Liver (tissue), 8 donors: ENCODE measurements at regions not wholly inside any gene's neighbourhood (a gene's known extent, or its start where the extent isn't known, plus 50 kb on each side); places are given as distances from the start of the nearest gene placed in this dataset.

Source experiments
- DNase-seq: peaks from one replicate; pipeline ENCODE4 v3.0.0-alpha.2; 2017; ENCODE audit warnings: low spot score
- H3K27ac ChIP-seq, 2 donors: one replicate each; pipeline ENCODE4 v1.7.0; 2013; ENCODE audit warnings: inconsistent platforms in 2 of 2, low read length in 2 of 2, control low read depth in 1 of 2, low read depth in 1 of 2, mild to moderate bottlenecking in 1 of 2
- H3K27me3 ChIP-seq, 4 donors: one replicate each; pipeline versions ENCODE4 v1.6.1 to v1.7.0; 2013; ENCODE audit warnings: low read length in 3 of 4, inconsistent platforms in 1 of 4, mild to moderate bottlenecking in 1 of 4, moderate library complexity in 1 of 4; ENCODE audit not compliant: control insufficient read depth in 4 of 4, insufficient read depth in 4 of 4
- H3K36me3 ChIP-seq, 4 donors: one replicate each; pipeline versions ENCODE4 v1.6.1 to v1.7.0; 2013; ENCODE audit warnings: low read length in 3 of 4, mild to moderate bottlenecking in 3 of 4, low read depth in 1 of 4, moderate library complexity in 1 of 4; ENCODE audit not compliant: control insufficient read depth in 4 of 4, insufficient read depth in 3 of 4
- H3K4me1 ChIP-seq, 4 donors: one replicate each; pipeline versions ENCODE4 v1.6.1 to v1.7.0; 2013; ENCODE audit warnings: low read length in 3 of 4, mild to moderate bottlenecking in 3 of 4, moderate library complexity in 1 of 4; ENCODE audit not compliant: control insufficient read depth in 4 of 4, insufficient read depth in 4 of 4
- H3K4me3 ChIP-seq, 3 donors: one replicate each; pipeline versions ENCODE4 v1.6.1 to v1.7.0; 2013; ENCODE audit warnings: low read length in 3 of 3, control low read depth in 1 of 3, low read depth in 1 of 3, mild to moderate bottlenecking in 1 of 3
- H3K9ac ChIP-seq, 2 donors: one replicate each; pipeline ENCODE4 v1.7.0; 2013; ENCODE audit warnings: low read length in 2 of 2, mild to moderate bottlenecking in 2 of 2, moderate library complexity in 2 of 2, control low read depth in 1 of 2, low read depth in 1 of 2
- H3K9me3 ChIP-seq, 4 donors: one replicate each; pipeline versions ENCODE4 v1.6.1 to v1.7.0; 2013; ENCODE audit warnings: low read length in 3 of 4; ENCODE audit not compliant: control insufficient read depth in 4 of 4
- EGR1 ChIP-seq, 2 donors: IDR thresholded peaks; 2 replicates each; pipeline ENCODE4 v1.6.1; 2016 to 2018; ENCODE audit warnings: antibody characterized with exemption in 2 of 2, low read depth in 2 of 2
- FOXA1 ChIP-seq: IDR thresholded peaks from 2 replicates; pipeline ENCODE4 v1.6.1; 2016; ENCODE audit warnings: antibody characterized with exemption
- FOXA2 ChIP-seq: IDR thresholded peaks from 2 replicates; pipeline ENCODE4 v1.6.1; 2016; ENCODE audit warnings: antibody characterized with exemption
- GABPA ChIP-seq, 2 donors: IDR thresholded peaks in 1 of 2; conservative IDR thresholded peaks in 1 of 2; 2 replicates each; pipeline ENCODE4 v1.6.1; 2016; ENCODE audit warnings: antibody characterized with exemption in 2 of 2, mild to moderate bottlenecking in 1 of 2, moderate library complexity in 1 of 2
- HNF4A ChIP-seq, 2 donors: conservative IDR thresholded peaks; 2 replicates each; pipeline ENCODE4 v1.6.1; 2016; ENCODE audit warnings: antibody characterized with exemption in 2 of 2, mild to moderate bottlenecking in 2 of 2
- HNF4G ChIP-seq: IDR thresholded peaks from 2 replicates; pipeline ENCODE4 v1.6.1; 2016; ENCODE audit warnings: antibody characterized with exemption
- JUND ChIP-seq, 2 donors: IDR thresholded peaks; 2 replicates each; pipeline ENCODE4 v1.6.1; 2016; ENCODE audit warnings: antibody characterized with exemption in 2 of 2
- NR2F2 ChIP-seq: IDR thresholded peaks from 2 replicates; pipeline ENCODE4 v1.6.1; 2016; ENCODE audit warnings: antibody characterized with exemption
- RAD21 ChIP-seq, 2 donors: IDR thresholded peaks; 2 replicates each; pipeline ENCODE4 v1.6.1; 2016; ENCODE audit warnings: antibody characterized with exemption in 2 of 2, mild to moderate bottlenecking in 2 of 2
- RXRA ChIP-seq, 2 donors: IDR thresholded peaks; 2 replicates each; pipeline ENCODE4 v1.6.1; 2017 to 2018; ENCODE audit warnings: antibody characterized with exemption in 2 of 2, mild to moderate bottlenecking in 1 of 2
- SP1 ChIP-seq: IDR thresholded peaks from 2 replicates; pipeline ENCODE4 v1.6.1; 2018; ENCODE audit warnings: antibody characterized with exemption, mild to moderate bottlenecking
- TAF1 ChIP-seq: conservative IDR thresholded peaks from 2 replicates; pipeline ENCODE4 v1.6.1; 2016; ENCODE audit warnings: antibody characterized with exemption, mild to moderate bottlenecking
- YY1 ChIP-seq: IDR thresholded peaks from 2 replicates; pipeline ENCODE4 v1.6.1; 2016; ENCODE audit warnings: antibody characterized with exemption, mild to moderate bottlenecking
- WGBS: extraction: QIAGEN DNeasy Blood & Tissue Kit; methylation state at CpG from one replicate; pipeline ENCODE4 v1.1.7; 2013; 5-methylcytosine and 5-hydroxymethylcytosine counted together
- TF ChIP-seq, protein P1 (sequence below): IDR thresholded peaks from 2 replicates; pipeline ENCODE4 v1.6.1; 2016; ENCODE audit warnings: antibody characterized with exemption, mild to moderate bottlenecking
- TF ChIP-seq, protein P2 (sequence below): fragments of 150-350 bp; IDR thresholded peaks from 2 replicates; pipeline ENCODE4 v1.5.1; 2017; ENCODE audit warnings: improper control_type of control experiment, low read depth, low read length; ENCODE audit not compliant: missing input control
- TF ChIP-seq, protein P3 (sequence below): IDR thresholded peaks from 2 replicates; pipeline ENCODE4 v1.6.1; 2016; ENCODE audit warnings: antibody characterized with exemption
- TF ChIP-seq, protein P4 (sequence below): IDR thresholded peaks from 2 replicates; pipeline ENCODE4 v1.6.1; 2016; ENCODE audit warnings: antibody characterized with exemption
- TF ChIP-seq, protein P5 (sequence below): IDR thresholded peaks from 2 replicates; pipeline ENCODE4 v1.6.1; 2016; ENCODE audit warnings: antibody characterized with exemption
- donor health status: healthy.
- donor health status: healthy.
- donor health status: healthy.
- donor health status: healthy.
- donor health status: healthy.

DNA sequence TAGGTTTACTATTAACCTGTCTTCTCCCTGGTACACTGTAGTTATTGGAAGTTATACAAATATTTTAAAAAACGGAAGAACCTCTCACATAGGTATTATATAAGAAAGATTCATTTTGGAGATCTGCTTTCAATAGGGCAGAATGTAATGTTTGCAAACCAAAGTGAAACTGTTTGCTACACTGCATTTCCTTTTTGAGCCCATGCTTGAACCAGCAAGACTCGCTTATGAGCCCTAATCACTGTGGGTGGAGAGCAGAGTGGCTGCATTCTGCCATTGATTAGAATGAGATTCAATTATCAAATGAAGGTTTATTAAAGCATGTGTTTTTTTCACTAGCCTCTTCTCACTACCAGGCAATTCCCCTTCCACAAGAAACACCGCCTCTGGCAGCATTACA lies 589.7 kb downstream of the CDH11 start:
- Histone ChIP-seq H3K27me3 (no peaks in the 10 kb centered on the region), H3K4me1 (no peaks in the 10 kb centered on the region), H3K9ac (no peak overlapping the region), H3K36me3 (no peaks in the 10 kb centered on the region), H3K9me3 (peaks cover 0 to 2% (median 0%) of the 10 kb centered on the region in 4 donors), H3K4me3 (no peak overlapping the region), H3K27ac (no peak overlapping the region)
- TF ChIP-seq EGR1 (IDR thresholded peaks at IDR 0.05; ENCODE audit: low read depth in 2 of 2): no peak
- no peak for TF ChIP-seq TAF1
- no peak for TF ChIP-seq JUND (IDR thresholded peaks at IDR 0.05)
- TF ChIP-seq, protein P1, sequence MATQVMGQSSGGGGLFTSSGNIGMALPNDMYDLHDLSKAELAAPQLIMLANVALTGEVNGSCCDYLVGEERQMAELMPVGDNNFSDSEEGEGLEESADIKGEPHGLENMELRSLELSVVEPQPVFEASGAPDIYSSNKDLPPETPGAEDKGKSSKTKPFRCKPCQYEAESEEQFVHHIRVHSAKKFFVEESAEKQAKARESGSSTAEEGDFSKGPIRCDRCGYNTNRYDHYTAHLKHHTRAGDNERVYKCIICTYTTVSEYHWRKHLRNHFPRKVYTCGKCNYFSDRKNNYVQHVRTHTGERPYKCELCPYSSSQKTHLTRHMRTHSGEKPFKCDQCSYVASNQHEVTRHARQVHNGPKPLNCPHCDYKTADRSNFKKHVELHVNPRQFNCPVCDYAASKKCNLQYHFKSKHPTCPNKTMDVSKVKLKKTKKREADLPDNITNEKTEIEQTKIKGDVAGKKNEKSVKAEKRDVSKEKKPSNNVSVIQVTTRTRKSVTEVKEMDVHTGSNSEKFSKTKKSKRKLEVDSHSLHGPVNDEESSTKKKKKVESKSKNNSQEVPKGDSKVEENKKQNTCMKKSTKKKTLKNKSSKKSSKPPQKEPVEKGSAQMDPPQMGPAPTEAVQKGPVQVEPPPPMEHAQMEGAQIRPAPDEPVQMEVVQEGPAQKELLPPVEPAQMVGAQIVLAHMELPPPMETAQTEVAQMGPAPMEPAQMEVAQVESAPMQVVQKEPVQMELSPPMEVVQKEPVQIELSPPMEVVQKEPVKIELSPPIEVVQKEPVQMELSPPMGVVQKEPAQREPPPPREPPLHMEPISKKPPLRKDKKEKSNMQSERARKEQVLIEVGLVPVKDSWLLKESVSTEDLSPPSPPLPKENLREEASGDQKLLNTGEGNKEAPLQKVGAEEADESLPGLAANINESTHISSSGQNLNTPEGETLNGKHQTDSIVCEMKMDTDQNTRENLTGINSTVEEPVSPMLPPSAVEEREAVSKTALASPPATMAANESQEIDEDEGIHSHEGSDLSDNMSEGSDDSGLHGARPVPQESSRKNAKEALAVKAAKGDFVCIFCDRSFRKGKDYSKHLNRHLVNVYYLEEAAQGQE: no peak
- TF ChIP-seq, protein P2, sequence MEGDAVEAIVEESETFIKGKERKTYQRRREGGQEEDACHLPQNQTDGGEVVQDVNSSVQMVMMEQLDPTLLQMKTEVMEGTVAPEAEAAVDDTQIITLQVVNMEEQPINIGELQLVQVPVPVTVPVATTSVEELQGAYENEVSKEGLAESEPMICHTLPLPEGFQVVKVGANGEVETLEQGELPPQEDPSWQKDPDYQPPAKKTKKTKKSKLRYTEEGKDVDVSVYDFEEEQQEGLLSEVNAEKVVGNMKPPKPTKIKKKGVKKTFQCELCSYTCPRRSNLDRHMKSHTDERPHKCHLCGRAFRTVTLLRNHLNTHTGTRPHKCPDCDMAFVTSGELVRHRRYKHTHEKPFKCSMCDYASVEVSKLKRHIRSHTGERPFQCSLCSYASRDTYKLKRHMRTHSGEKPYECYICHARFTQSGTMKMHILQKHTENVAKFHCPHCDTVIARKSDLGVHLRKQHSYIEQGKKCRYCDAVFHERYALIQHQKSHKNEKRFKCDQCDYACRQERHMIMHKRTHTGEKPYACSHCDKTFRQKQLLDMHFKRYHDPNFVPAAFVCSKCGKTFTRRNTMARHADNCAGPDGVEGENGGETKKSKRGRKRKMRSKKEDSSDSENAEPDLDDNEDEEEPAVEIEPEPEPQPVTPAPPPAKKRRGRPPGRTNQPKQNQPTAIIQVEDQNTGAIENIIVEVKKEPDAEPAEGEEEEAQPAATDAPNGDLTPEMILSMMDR: no peak
- no peak for TF ChIP-seq RAD21 (IDR thresholded peaks at IDR 0.05)
- TF ChIP-seq SP1: no peak
- no peak for TF ChIP-seq GABPA (IDR thresholded peaks at IDR 0.05 in 1 of 2, conservative IDR thresholded peaks at IDR 0.05 in 1 of 2)
- no peak for TF ChIP-seq HNF4A (conservative IDR thresholded peaks at IDR 0.05)
- TF ChIP-seq YY1: no peak
- TF ChIP-seq, protein P3, sequence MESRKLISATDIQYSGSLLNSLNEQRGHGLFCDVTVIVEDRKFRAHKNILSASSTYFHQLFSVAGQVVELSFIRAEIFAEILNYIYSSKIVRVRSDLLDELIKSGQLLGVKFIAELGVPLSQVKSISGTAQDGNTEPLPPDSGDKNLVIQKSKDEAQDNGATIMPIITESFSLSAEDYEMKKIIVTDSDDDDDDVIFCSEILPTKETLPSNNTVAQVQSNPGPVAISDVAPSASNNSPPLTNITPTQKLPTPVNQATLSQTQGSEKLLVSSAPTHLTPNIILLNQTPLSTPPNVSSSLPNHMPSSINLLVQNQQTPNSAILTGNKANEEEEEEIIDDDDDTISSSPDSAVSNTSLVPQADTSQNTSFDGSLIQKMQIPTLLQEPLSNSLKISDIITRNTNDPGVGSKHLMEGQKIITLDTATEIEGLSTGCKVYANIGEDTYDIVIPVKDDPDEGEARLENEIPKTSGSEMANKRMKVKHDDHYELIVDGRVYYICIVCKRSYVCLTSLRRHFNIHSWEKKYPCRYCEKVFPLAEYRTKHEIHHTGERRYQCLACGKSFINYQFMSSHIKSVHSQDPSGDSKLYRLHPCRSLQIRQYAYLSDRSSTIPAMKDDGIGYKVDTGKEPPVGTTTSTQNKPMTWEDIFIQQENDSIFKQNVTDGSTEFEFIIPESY: no peak
- no peak for TF ChIP-seq NR2F2
- no peak for TF ChIP-seq RXRA (IDR thresholded peaks at IDR 0.05)
- TF ChIP-seq, protein P4, sequence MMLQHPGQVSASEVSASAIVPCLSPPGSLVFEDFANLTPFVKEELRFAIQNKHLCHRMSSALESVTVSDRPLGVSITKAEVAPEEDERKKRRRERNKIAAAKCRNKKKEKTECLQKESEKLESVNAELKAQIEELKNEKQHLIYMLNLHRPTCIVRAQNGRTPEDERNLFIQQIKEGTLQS: no peak
- no peak for TF ChIP-seq HNF4G
- no peak for TF ChIP-seq FOXA2
- TF ChIP-seq, protein P5, sequence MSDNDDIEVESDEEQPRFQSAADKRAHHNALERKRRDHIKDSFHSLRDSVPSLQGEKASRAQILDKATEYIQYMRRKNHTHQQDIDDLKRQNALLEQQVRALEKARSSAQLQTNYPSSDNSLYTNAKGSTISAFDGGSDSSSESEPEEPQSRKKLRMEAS: no peak
- no peak for TF ChIP-seq FOXA1
- no peak for DNase-seq
- 71% methylated on average over 3 of the region's 3 CpGs for WGBS
